H1 (cell line): ENCODE measurements at regions not wholly inside any gene's neighbourhood (a gene's known extent, or its start where the extent isn't known, plus 50 kb on each side); places are given as distances from the start of the nearest gene placed in this dataset.

Source experiments
- CTCF ChIA-PET: fragments of 300-600 bp; sonication (Branson Sonifier 250); formaldehyde crosslinking; loops from one replicate; lab custom pipeline; 2021; ENCODE audit not compliant: partially characterized antibody; lab: Charles Lee
- POLR2A ChIA-PET: fragments of 300-600 bp; sonication (Branson Sonifier 250); formaldehyde crosslinking; loops from one replicate; lab custom pipeline; 2021; ENCODE audit warnings: inconsistent platforms; ENCODE audit not compliant: partially characterized antibody; lab: Charles Lee
- DNase-seq, 2 experiments: peaks; one replicate each; pipeline versions ENCODE4 v3.0.0 to v3.0.0-alpha.2; 2010 to 2022; ENCODE audit warnings: low spot score in 2 of 2, low read depth in 1 of 2, mixed read lengths in 1 of 2
- FAIRE-seq: peaks from 2 replicates; lab custom pipeline; 2011; peaks lifted over from hg19 to GRCh38; lab: Jason Lieb, UNC
- H2AFZ ChIP-seq: 2 replicates; pipeline ENCODE4 v1.8.1; 2012; ENCODE audit warnings: low read length, inconsistent platforms
- H2AK5ac ChIP-seq: 2 replicates; pipeline ENCODE4 v1.6.1; 2013; ENCODE audit warnings: low read depth, low read length
- H2BK120ac ChIP-seq: replicated peaks from 2 replicates; pipeline ENCODE3; 2013; ENCODE audit warnings: low read depth, low read length, inconsistent platforms
- H2BK12ac ChIP-seq: 2 replicates; pipeline ENCODE4 v1.6.1; 2013; ENCODE audit warnings: low read depth, low read length
- H2BK15ac ChIP-seq: 2 replicates; pipeline ENCODE4 v1.6.1; 2013; ENCODE audit warnings: low read length
- H2BK20ac ChIP-seq: 2 replicates; pipeline ENCODE4 v1.6.1; 2013; ENCODE audit warnings: low read length
- H2BK5ac ChIP-seq: 2 replicates; pipeline ENCODE4 v1.6.1; 2013; ENCODE audit warnings: low read depth, low read length
- H3K14ac ChIP-seq: 2 replicates; pipeline ENCODE4 v1.6.1; 2013; ENCODE audit warnings: inconsistent platforms; ENCODE audit not compliant: insufficient read length
- H3K18ac ChIP-seq: 2 replicates; pipeline ENCODE4 v1.6.1; 2013; ENCODE audit warnings: low read length; ENCODE audit errors: extremely low read depth
- H3K23ac ChIP-seq: 2 replicates; pipeline ENCODE4 v1.6.1; 2013; ENCODE audit warnings: inconsistent platforms; ENCODE audit not compliant: insufficient read length
- H3K23me2 ChIP-seq: 2 replicates; pipeline ENCODE4 v1.6.1; 2013; ENCODE audit warnings: low read depth, low read length
- H3K27ac ChIP-seq: 2 replicates; pipeline ENCODE4 v1.6.1; 2011; ENCODE audit warnings: low read depth, low read length, inconsistent platforms
- H3K27me3 ChIP-seq, 4 experiments: replicated peaks in 1 of 4; 1 replicate in 1 of 4; 2 replicates in 3 of 4; pipeline versions ENCODE4 v1.6.1 to v1.8.1; 2011 to 2013; ENCODE audit warnings: low read length in 3 of 4, mild to moderate bottlenecking in 3 of 4, inconsistent platforms in 2 of 4, mixed read lengths in 2 of 4, moderate library complexity in 1 of 4; ENCODE audit not compliant: control insufficient read depth in 3 of 4, insufficient read depth in 3 of 4; ENCODE audit errors: extremely low read depth in 1 of 4
- H3K36me3 ChIP-seq, 4 experiments: 2 replicates each; pipeline versions ENCODE4 v1.6.1 to v1.8.1; 2011 to 2013; ENCODE audit warnings: mild to moderate bottlenecking in 4 of 4, low read length in 3 of 4, moderate library complexity in 2 of 4, control low read depth in 1 of 4, inconsistent platforms in 1 of 4; ENCODE audit not compliant: insufficient read depth in 4 of 4, control insufficient read depth in 2 of 4
- H3K4ac ChIP-seq: replicated peaks from 2 replicates; pipeline ENCODE3; 2013; ENCODE audit warnings: low read length, low read depth, mixed read lengths, inconsistent platforms; ENCODE audit not compliant: insufficient read length
- H3K4me1 ChIP-seq, 4 experiments: replicated peaks in 1 of 4; 1 replicate in 1 of 4; 2 replicates in 3 of 4; pipeline versions ENCODE4 v1.6.1 to v1.8.1; 2011 to 2013; ENCODE audit warnings: low read length in 3 of 4, inconsistent platforms in 2 of 4, mixed read lengths in 1 of 4; ENCODE audit not compliant: insufficient read depth in 4 of 4, control insufficient read depth in 3 of 4
- H3K4me2 ChIP-seq, 2 experiments: 2 replicates each; pipeline versions ENCODE4 v1.6.1 to v1.8.1; 2011 to 2013; ENCODE audit warnings: low read depth in 2 of 2, low read length in 2 of 2, control low read depth in 1 of 2, inconsistent platforms in 1 of 2, mild to moderate bottlenecking in 1 of 2; ENCODE audit not compliant: insufficient read depth in 1 of 2
- H3K4me3 ChIP-seq, 4 experiments: fragments of 200-600, 300-600 bp in 1 of 4; sonication (generic), shearing (Covaris generic), sonication (Bioruptor Twin) in 1 of 4; 2 replicates each; pipeline versions ENCODE4 v1.5.1 to v1.8.1; 2011 to 2016; ENCODE audit warnings: low read length in 4 of 4, low read depth in 3 of 4, control low read depth in 2 of 4, inconsistent platforms in 2 of 4, mild to moderate bottlenecking in 2 of 4, mixed read lengths in 1 of 4, moderate library complexity in 1 of 4; ENCODE audit not compliant: insufficient read depth in 2 of 4; ENCODE audit errors: extremely low read depth in 1 of 4
- H3K56ac ChIP-seq: replicated peaks from 2 replicates; pipeline ENCODE3; 2013; ENCODE audit warnings: low read depth, mild to moderate bottlenecking, mixed read lengths, low read length, inconsistent platforms; ENCODE audit not compliant: insufficient read length
- H3K79me1 ChIP-seq: 2 replicates; pipeline ENCODE4 v1.6.1; 2013; ENCODE audit warnings: low read depth, low read length, control low read depth
- H3K79me2 ChIP-seq, 2 experiments: 2 replicates each; pipeline versions ENCODE4 v1.6.1 to v1.8.1; 2012 to 2013; ENCODE audit warnings: low read length in 2 of 2, mild to moderate bottlenecking in 2 of 2, inconsistent platforms in 1 of 2; ENCODE audit not compliant: insufficient read depth in 2 of 2, control insufficient read depth in 1 of 2
- H3K9ac ChIP-seq, 4 experiments: replicated peaks in 1 of 4; 1 replicate in 1 of 4; 2 replicates in 3 of 4; pipeline versions ENCODE4 v1.6.1 to v1.8.1; 2011 to 2013; ENCODE audit warnings: low read depth in 3 of 4, low read length in 3 of 4, control low read depth in 2 of 4, mild to moderate bottlenecking in 2 of 4, moderate library complexity in 2 of 4, inconsistent platforms in 1 of 4; ENCODE audit errors: extremely low read depth in 1 of 4
- H3K9me3 ChIP-seq, 2 experiments: 2 replicates each; pipeline versions ENCODE4 v1.6.1 to v1.8.1; 2012 to 2013; ENCODE audit warnings: mild to moderate bottlenecking in 2 of 2, moderate library complexity in 2 of 2, control low read depth in 1 of 2, inconsistent platforms in 1 of 2, low read depth in 1 of 2, low read length in 1 of 2, mixed read lengths in 1 of 2; ENCODE audit not compliant: insufficient read depth in 2 of 2
- H4K20me1 ChIP-seq, 2 experiments: replicated peaks in 1 of 2; 2 replicates each; pipeline versions ENCODE3 to v1.8.1; 2011 to 2013; ENCODE audit warnings: inconsistent platforms in 2 of 2, low read length in 2 of 2, mild to moderate bottlenecking in 1 of 2; ENCODE audit not compliant: insufficient read depth in 2 of 2, control insufficient read depth in 1 of 2
- H4K5ac ChIP-seq: 2 replicates; pipeline ENCODE4 v1.6.1; 2013; ENCODE audit warnings: low read length, low read depth, mixed read lengths, inconsistent platforms; ENCODE audit not compliant: insufficient read length
- H4K8ac ChIP-seq: 2 replicates; pipeline ENCODE4 v1.8.0; 2013; ENCODE audit warnings: mild to moderate bottlenecking, moderate library complexity, low read length, inconsistent platforms; ENCODE audit not compliant: insufficient read depth; ENCODE audit errors: extremely low read depth
- H4K91ac ChIP-seq: replicated peaks from 2 replicates; pipeline ENCODE3; 2013; ENCODE audit warnings: low read length, mixed read lengths, inconsistent platforms; ENCODE audit not compliant: insufficient read length
- BCL11A ChIP-seq, 2 experiments: IDR thresholded peaks; one replicate each; pipeline ENCODE4 v1.6.1; 2011; ENCODE audit warnings: low read depth in 2 of 2, low read length in 2 of 2, mild to moderate bottlenecking in 2 of 2
- EZH2 ChIP-seq: fragments of 200-600 bp; sonication (generic); IDR thresholded peaks from 2 replicates; pipeline ENCODE4 v1.7.1; 2012; ENCODE audit warnings: low read depth, mild to moderate bottlenecking, moderate library complexity, low read length, inconsistent platforms; ENCODE audit not compliant: severe bottlenecking
- HDAC6 ChIP-seq: IDR thresholded peaks from one replicate; pipeline ENCODE4 v1.7.1; 2012; ENCODE audit warnings: low read depth, mild to moderate bottlenecking, inconsistent platforms, low read length, moderate library complexity
- NRF1 ChIP-seq: IDR thresholded peaks from 2 replicates; pipeline ENCODE4 v1.6.1; 2011; ENCODE audit warnings: mild to moderate bottlenecking, low read depth, low read length, improper control_type of control experiment
- RXRA ChIP-seq: IDR thresholded peaks from 2 replicates; pipeline ENCODE4 v1.6.1; 2011; ENCODE audit warnings: low read depth, mild to moderate bottlenecking, low read length, moderate library complexity; ENCODE audit not compliant: insufficient read depth
- SAP30 ChIP-seq: fragments of 300-600 bp; sonication (generic); IDR thresholded peaks from 2 replicates; pipeline ENCODE4 v1.7.1; 2012; ENCODE audit warnings: low read length, moderate library complexity, mild to moderate bottlenecking, inconsistent platforms; ENCODE audit not compliant: insufficient read depth, insufficient replicate concordance
- SIN3A ChIP-seq, 2 experiments: IDR thresholded peaks in 1 of 2; conservative IDR thresholded peaks in 1 of 2; 2 replicates each; pipeline ENCODE4 v1.6.1; 2011 to 2012; ENCODE audit warnings: low read length in 2 of 2, improper control_type of control experiment in 1 of 2, low read depth in 1 of 2, mild to moderate bottlenecking in 1 of 2
- SIRT6 ChIP-seq: IDR thresholded peaks from one replicate; pipeline ENCODE4 v1.7.1; 2012; ENCODE audit warnings: low read length, inconsistent platforms
- SIX5 ChIP-seq: IDR thresholded peaks from 2 replicates; pipeline ENCODE4 v1.6.1; 2011; ENCODE audit warnings: mild to moderate bottlenecking, low read depth, low read length
- SP1 ChIP-seq: IDR thresholded peaks from 2 replicates; pipeline ENCODE4 v1.6.1; 2011; ENCODE audit warnings: low read depth, low read length
- TAF1 ChIP-seq: IDR thresholded peaks from 2 replicates; pipeline ENCODE4 v1.6.1; 2011; ENCODE audit warnings: mild to moderate bottlenecking, low read depth, low read length
- TAF7 ChIP-seq: optimal IDR thresholded peaks from 2 replicates; pipeline ENCODE3; 2011; ENCODE audit warnings: low read depth, mild to moderate bottlenecking, inconsistent platforms, low read length, moderate library complexity, borderline replicate concordance
- TCF12 ChIP-seq: IDR thresholded peaks from 2 replicates; pipeline ENCODE4 v1.6.1; 2011; ENCODE audit warnings: low read depth, mild to moderate bottlenecking, low read length
- ZNF274 ChIP-seq: IDR thresholded peaks from 2 replicates; pipeline ENCODE4 v1.7.0; 2012; ENCODE audit warnings: low read length, borderline replicate concordance; ENCODE audit errors: extremely low read depth
- WGBS, 2 experiments: shearing (Covaris generic) in 1 of 2; methylation state at CpG; one replicate each; pipeline versions ENCODE4 v1.1.6 to v1.1.7; 2013 to 2015; ENCODE audit warnings: low lambda C conversion rate in 2 of 2, mixed read lengths in 2 of 2, inconsistent platforms in 1 of 2, low coverage in 1 of 2, missing lambda C conversion rate in 1 of 2; ENCODE audit not compliant: insufficient replicate concordance in 2 of 2, insufficient coverage in 1 of 2, insufficient read length in 1 of 2; ENCODE audit errors: extremely low coverage in 1 of 2, missing lambda C conversion rate in 1 of 2; 5-methylcytosine and 5-hydroxymethylcytosine counted together

DNA sequence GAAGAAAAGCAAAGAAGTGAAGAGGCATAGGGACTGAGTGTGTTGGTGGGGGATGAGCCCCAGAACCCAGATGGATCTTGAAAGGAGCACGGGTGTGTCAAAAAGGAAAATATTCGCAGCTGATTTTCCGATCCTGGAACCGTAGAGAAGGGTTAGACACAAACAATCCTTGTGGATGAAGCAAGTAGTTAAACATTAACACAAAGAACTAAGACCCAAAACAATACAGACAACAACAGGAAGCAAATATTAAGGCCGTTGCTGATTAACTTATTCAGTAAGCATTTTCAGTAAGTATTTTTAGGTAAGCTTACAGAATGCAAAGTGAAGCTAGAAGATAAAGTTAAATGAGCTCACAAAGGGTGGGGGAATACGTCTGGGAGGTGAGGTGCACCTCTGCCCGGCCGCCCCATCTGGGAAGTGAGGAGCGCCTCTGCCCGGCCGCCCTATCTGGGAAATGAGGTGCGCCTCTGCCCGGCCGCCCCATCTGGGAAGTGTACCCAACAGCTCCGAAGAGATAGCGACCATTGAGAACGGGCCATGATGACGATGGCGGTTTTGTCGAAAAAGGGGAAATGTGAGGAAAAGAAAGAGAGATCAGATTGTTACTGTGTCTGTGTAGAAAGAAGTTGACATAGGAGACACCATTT, 62.8 kb upstream of the PRB2 start:
- Histone ChIP-seq H2AFZ (no peak overlapping the region), H3K4me2 (no peak overlapping the region), H2BK12ac (peak overlapping the region; percentile 60; the same call in 1 of the 2 replicates), H3K79me1 (no peaks in the 10 kb centered on the region), H2AK5ac (no peak overlapping the region), H3K23me2 (no peaks in the 10 kb centered on the region), H2BK20ac (peak overlapping the region; percentile 32; the same call in 1 of the 2 replicates), H3K14ac (no peak overlapping the region), H3K79me2 (no peaks in the 10 kb centered on the region), H3K27ac (no peak overlapping the region), H3K4me1 (peaks cover 0 to 7% (median 0%) of the 10 kb centered on the region in 4 experiments; a peak in 3 of 7 replicates), H3K36me3 (no peaks in the 10 kb centered on the region), H2BK5ac (no peak overlapping the region), H3K27me3 (no peaks in the 10 kb centered on the region), H2BK15ac (no peak overlapping the region), H4K91ac (peak overlapping the region; percentile 74), H4K5ac (no peak overlapping the region), H3K4ac (no peak overlapping the region), H3K9me3 (no peaks in the 10 kb centered on the region), H3K9ac (no peak overlapping the region), H2BK120ac (peak overlapping the region; percentile 33), H3K18ac (no peak overlapping the region), H3K23ac (no peak overlapping the region), H3K56ac (no peak overlapping the region), H4K20me1 (no peaks in the 10 kb centered on the region), H3K4me3 (no peak overlapping the region), H4K8ac (no peak overlapping the region)
- FAIRE-seq (no peak), DNase-seq (no peak)
- ChIA-PET POLR2A (no interaction called here), CTCF (interaction anchor here (0.5 kb wide), 1 partner anchor 1860 kb away, joined by 3 read pairs; no protein-coding TSS in a partner anchor)
- WGBS, 2 experiments: 67% methylated on average over 17 of the region's 20 CpGs; no CpG with 5 or more reads in 1 of the 2 experiments
- no peak for TF ChIP-seq SIRT6
- no peak for TF ChIP-seq SAP30
- TF ChIP-seq TCF12: no peak
- TF ChIP-seq HDAC6: no peak
- no peak for TF ChIP-seq SP1
- TF ChIP-seq ZNF274: no peak
- no peak for TF ChIP-seq RXRA
- TF ChIP-seq BCL11A (IDR thresholded peaks at IDR 0.05; ENCODE audit: low read depth in 2 of 2, low read length in 2 of 2): no peak
- no peak for TF ChIP-seq TAF1
- no peak for TF ChIP-seq SIX5
- TF ChIP-seq NRF1: no peak
- no peak for TF ChIP-seq SIN3A (conservative IDR thresholded peaks at IDR 0.05 in 1 of 2, IDR thresholded peaks at IDR 0.05 in 1 of 2; ENCODE audit: low read depth in 1 of 2, low read length in 2 of 2)
- TF ChIP-seq EZH2: no peak
- no peak for TF ChIP-seq TAF7
